ENCODE measurements at regions not wholly inside any gene's neighbourhood (a gene's known extent, or its start where the extent isn't known, plus 50 kb on each side); places are given as distances from the start of the nearest gene placed in this dataset.

DNA sequence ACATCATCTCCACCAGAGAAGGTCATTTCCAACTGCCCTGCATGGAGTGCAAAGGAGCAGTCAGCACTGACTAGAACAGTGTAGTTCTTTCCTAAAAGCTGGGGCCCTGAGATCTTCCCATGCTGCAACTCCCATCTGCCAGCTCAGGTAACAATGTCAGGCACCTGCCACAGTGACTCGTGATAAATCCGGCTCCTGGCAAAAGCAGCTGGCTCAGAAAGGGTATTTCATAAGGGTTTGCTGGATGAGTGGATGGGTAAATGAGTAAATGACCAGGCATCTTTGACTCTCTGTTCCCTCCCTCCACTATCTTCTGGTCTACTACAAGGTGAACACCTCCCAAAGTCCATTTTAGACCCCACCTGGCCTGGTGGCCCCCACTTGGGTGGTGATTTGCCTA lies 403.6 kb downstream of the NXPE2 start:
- ATAC-seq (ENCODE audit: low read depth in 2 of 2) = no peak
- no peak for DNase-seq

DNA sequence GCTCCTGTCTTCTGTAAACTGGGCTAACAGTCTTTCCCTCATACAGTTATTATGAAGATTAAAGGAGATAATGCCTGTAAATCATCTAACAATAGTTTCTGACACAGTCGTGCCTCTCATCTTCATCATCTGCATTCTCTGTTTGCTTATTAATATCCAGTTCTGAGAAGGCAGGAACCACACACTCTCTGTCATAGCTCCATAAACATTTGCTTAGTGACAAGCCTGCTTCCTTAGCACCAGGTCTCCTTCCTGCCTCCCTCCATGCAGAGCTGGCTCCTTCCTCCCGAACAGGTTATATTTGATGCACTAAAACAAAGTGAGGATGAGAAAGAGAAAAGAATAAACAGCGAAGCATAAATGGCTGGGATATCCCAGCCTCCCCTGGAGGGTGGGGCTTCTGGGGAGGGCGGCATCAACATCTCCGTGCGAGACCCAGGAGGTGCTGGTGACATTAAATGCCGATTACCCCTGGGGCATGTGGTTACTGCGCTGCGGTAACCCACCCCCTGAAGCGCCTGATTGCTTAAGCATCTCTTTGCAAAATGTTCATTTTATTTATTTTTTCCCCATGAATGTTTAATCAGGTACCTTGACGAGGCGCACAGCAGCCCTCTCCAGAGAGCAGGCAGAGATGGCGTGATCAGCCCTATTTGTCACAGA lies 404.9 kb downstream of the NXPE2 start:
- Histone ChIP-seq H3K4me3 (ENCODE audit: low read depth, low read length) (no peak overlapping the region), H3K27ac (ENCODE audit: insufficient read depth, low read length, poor library complexity, severe bottlenecking) (no peak overlapping the region), H3K9me3 (ENCODE audit: control insufficient read depth in 2 of 2, low read length in 2 of 2) (no peaks in the 10 kb centered on the region), H3K36me3 (ENCODE audit: control insufficient read depth, insufficient read depth, low read length) (no peaks in the 10 kb centered on the region), H3K27me3 (ENCODE audit: control insufficient read depth, insufficient read depth, low read length) (no peaks in the 10 kb centered on the region), H3K4me1 (ENCODE audit: control insufficient read depth, insufficient read depth, low read length, poor library complexity, severe bottlenecking) (no peaks in the 10 kb centered on the region)
- H3K4me1 Mint-ChIP-seq = no peaks in the 10 kb centered on the region
- H3K9me3 Mint-ChIP-seq = peaks cover 0 to 1% (median 0%) of the 10 kb centered on the region in 7 donors
- no peak overlapping the region for H3K27ac Mint-ChIP-seq
- no peak overlapping the region for H3K4me3 Mint-ChIP-seq
- no peak for DNase-seq
- H3K27me3 Mint-ChIP-seq = peaks cover 9% of the 10 kb centered on the region
- H3K36me3 Mint-ChIP-seq = no peaks in the 10 kb centered on the region
- no peak for ATAC-seq (ENCODE audit: low read depth in 2 of 2)

More for the DNA sequence above, 403.6 kb downstream of the NXPE2 start:
- Mint-ChIP-seq H3K4me3 (no peak overlapping the region), H3K27ac (no peak overlapping the region), H3K4me1 (no peaks in the 10 kb centered on the region), H3K27me3 (peaks cover 6% of the 10 kb centered on the region), H3K36me3 (no peaks in the 10 kb centered on the region), H3K9me3 (peaks cover 0 to 1% (median 0%) of the 10 kb centered on the region in 7 donors)
- H3K36me3 ChIP-seq (ENCODE audit: control insufficient read depth, insufficient read depth, low read length) = no peaks in the 10 kb centered on the region
- H3K4me3 ChIP-seq (ENCODE audit: low read depth, low read length) = no peak overlapping the region
- H3K27ac ChIP-seq (ENCODE audit: insufficient read depth, low read length, poor library complexity, severe bottlenecking) = no peak overlapping the region
- no peaks in the 10 kb centered on the region for H3K27me3 ChIP-seq (ENCODE audit: control insufficient read depth, insufficient read depth, low read length)
- H3K4me1 ChIP-seq (ENCODE audit: control insufficient read depth, insufficient read depth, low read length, poor library complexity, severe bottlenecking) = no peaks in the 10 kb centered on the region
- H3K9me3 ChIP-seq (ENCODE audit: control insufficient read depth in 2 of 2, low read length in 2 of 2) = no peaks in the 10 kb centered on the region

DNA sequence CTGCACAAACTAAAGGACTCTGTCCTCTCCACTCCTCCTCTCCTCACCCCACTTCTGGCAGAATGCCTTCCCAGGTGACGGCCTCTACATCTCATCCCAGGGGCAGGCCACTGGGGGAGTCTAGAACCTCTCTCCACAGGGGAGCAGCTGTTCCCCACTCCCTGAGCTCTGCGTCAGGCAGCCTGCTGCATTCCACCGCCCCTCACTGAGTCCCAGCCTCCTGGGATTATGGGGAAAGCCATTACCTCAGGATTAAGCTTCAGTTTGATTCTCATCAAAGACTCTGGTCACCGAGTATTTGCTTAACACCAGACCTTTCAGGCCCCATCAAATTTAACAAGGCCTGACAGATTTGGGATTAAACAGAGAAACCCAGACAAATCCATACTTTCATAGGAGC lies 405.9 kb downstream of the NXPE2 start:
- no peaks in the 10 kb centered on the region for H3K27me3 ChIP-seq (ENCODE audit: control insufficient read depth, insufficient read depth, low read length)
- H3K36me3 ChIP-seq (ENCODE audit: control insufficient read depth, insufficient read depth, low read length) = no peaks in the 10 kb centered on the region
- Mint-ChIP-seq H3K4me1 (no peaks in the 10 kb centered on the region), H3K27me3 (peaks cover 9% of the 10 kb centered on the region), H3K4me3 (no peak overlapping the region), H3K9me3 (peaks cover 0 to 1% (median 0%) of the 10 kb centered on the region in 7 donors), H3K36me3 (no peaks in the 10 kb centered on the region), H3K27ac (no peak overlapping the region)
- DNase-seq (no peak), ATAC-seq (ENCODE audit: low read depth in 2 of 2) (no peak)
- H3K27ac ChIP-seq (ENCODE audit: insufficient read depth, low read length, poor library complexity, severe bottlenecking) = no peak overlapping the region
- H3K4me1 ChIP-seq (ENCODE audit: control insufficient read depth, insufficient read depth, low read length, poor library complexity, severe bottlenecking) = no peaks in the 10 kb centered on the region
- no peak overlapping the region for H3K4me3 ChIP-seq (ENCODE audit: low read depth, low read length)
- no peaks in the 10 kb centered on the region for H3K9me3 ChIP-seq (ENCODE audit: control insufficient read depth in 2 of 2, low read length in 2 of 2)

DNA sequence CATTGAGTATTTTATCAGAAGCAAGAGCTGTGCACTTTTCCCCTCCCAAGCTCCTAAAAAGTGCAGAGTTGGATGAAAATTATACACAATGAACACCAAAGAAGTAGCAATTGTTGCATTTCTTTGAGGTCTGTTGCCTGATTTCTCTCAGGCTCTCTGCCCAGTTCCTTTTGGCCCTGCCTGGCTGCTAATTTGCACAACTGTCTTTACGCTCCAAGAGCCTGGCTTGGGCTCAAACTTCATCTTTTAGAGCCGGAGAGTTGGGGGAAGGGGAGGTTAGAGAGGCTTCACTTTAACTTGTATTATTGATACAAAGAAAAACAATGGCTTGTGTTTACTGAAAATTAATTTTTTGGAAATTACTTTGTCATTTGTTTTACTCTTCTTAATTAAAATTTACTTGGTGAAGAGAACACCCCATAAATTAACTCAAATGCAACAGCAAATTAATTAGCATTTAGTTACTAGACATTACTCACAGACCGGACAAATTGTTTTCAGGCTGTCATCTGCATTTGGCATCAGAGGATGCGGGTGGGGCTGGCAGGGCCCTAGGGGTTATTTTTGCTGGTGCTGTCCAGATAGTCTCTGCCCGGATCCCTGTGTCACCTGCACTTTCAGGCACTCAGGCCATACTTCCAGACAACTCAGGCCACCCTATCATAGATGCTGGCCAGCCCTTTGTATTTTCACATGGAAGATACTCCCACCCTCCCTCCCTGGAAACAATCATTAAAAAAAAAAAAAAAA lies 407.3 kb downstream of the NXPE2 start:
- Histone ChIP-seq H3K9me3 (ENCODE audit: control insufficient read depth in 2 of 2, low read length in 2 of 2) (no peaks in the 10 kb centered on the region), H3K4me1 (ENCODE audit: control insufficient read depth, insufficient read depth, low read length, poor library complexity, severe bottlenecking) (no peaks in the 10 kb centered on the region), H3K27me3 (ENCODE audit: control insufficient read depth, insufficient read depth, low read length) (no peaks in the 10 kb centered on the region), H3K36me3 (ENCODE audit: control insufficient read depth, insufficient read depth, low read length) (no peaks in the 10 kb centered on the region), H3K4me3 (ENCODE audit: low read depth, low read length) (no peak overlapping the region), H3K27ac (ENCODE audit: insufficient read depth, low read length, poor library complexity, severe bottlenecking) (no peak overlapping the region)
- Mint-ChIP-seq H3K9me3 (peaks cover 0 to 1% (median 0%) of the 10 kb centered on the region in 7 donors), H3K36me3 (no peaks in the 10 kb centered on the region), H3K4me3 (no peak overlapping the region), H3K27me3 (peaks cover 9% of the 10 kb centered on the region), H3K27ac (no peak overlapping the region), H3K4me1 (no peaks in the 10 kb centered on the region)
- no peak for DNase-seq
- ATAC-seq (ENCODE audit: low read depth in 2 of 2) = no peak

DNA sequence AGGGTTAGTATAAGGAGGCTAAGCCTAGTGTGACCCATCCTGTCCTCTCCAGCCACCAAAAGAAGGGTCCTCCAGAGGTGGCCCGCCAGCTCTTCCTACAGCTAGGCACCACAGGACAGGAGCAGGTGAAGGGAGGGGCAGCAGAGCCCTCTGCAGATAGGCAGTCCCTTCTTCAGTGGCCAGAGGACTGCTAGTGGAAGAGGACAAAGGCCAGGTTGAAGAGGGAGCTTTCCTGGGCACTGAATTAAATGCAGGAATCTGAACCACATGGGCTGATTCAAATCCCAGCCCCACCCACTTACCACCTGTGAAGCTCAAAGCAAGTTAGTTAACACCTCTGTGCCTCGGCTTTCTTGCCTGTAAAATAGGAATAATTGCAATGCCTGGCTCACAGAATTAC lies 409.5 kb downstream of the NXPE2 start:
- Histone ChIP-seq H3K27me3 (ENCODE audit: control insufficient read depth, insufficient read depth, low read length) (no peaks in the 10 kb centered on the region), H3K27ac (ENCODE audit: insufficient read depth, low read length, poor library complexity, severe bottlenecking) (no peak overlapping the region), H3K9me3 (ENCODE audit: control insufficient read depth in 2 of 2, low read length in 2 of 2) (no peaks in the 10 kb centered on the region), H3K4me3 (ENCODE audit: low read depth, low read length) (no peak overlapping the region), H3K4me1 (ENCODE audit: control insufficient read depth, insufficient read depth, low read length, poor library complexity, severe bottlenecking) (no peaks in the 10 kb centered on the region), H3K36me3 (ENCODE audit: control insufficient read depth, insufficient read depth, low read length) (no peaks in the 10 kb centered on the region)
- DNase-seq = no peak
- H3K4me3 Mint-ChIP-seq = no peak overlapping the region
- peaks cover 9% of the 10 kb centered on the region for H3K27me3 Mint-ChIP-seq
- H3K36me3 Mint-ChIP-seq = no peaks in the 10 kb centered on the region
- H3K9me3 Mint-ChIP-seq = peaks cover 0 to 3% (median 0%) of the 10 kb centered on the region in 7 donors
- no peaks in the 10 kb centered on the region for H3K4me1 Mint-ChIP-seq
- no peak overlapping the region for H3K27ac Mint-ChIP-seq
- no peak for ATAC-seq (ENCODE audit: low read depth in 2 of 2)

DNA sequence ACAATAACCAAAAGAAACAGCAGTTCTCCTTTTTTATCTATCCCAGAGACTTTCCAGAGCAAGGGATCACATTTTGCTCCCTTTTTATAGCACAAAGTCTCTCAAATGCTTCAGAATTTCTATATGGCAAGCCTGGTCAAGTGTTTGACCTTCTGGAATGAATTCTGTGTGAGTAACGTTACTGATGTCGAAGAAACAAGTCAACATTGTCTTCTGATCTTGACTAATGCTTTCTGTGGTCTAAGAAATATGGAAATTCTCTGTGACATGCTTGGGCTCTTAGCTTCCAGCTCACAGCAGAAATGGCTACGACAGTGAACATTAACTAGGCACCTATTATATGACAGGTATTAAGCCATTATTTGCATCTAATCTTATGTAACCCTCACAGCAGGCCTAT lies 411.7 kb downstream of the CADM1 start:
- no peaks in the 10 kb centered on the region for H3K27me3 ChIP-seq (ENCODE audit: control insufficient read depth, insufficient read depth, low read length)
- no peaks in the 10 kb centered on the region for H3K36me3 Mint-ChIP-seq
- H3K9me3 ChIP-seq (ENCODE audit: control insufficient read depth in 2 of 2, low read length in 2 of 2) = no peaks in the 10 kb centered on the region
- H3K27ac ChIP-seq (ENCODE audit: insufficient read depth, low read length, poor library complexity, severe bottlenecking) = no peak overlapping the region
- H3K4me1 ChIP-seq (ENCODE audit: control insufficient read depth, insufficient read depth, low read length, poor library complexity, severe bottlenecking) = no peaks in the 10 kb centered on the region
- ATAC-seq (ENCODE audit: low read depth in 2 of 2) (no peak), DNase-seq (no peak)
- no peaks in the 10 kb centered on the region for H3K36me3 ChIP-seq (ENCODE audit: control insufficient read depth, insufficient read depth, low read length)
- H3K4me1 Mint-ChIP-seq = no peaks in the 10 kb centered on the region
- H3K27ac Mint-ChIP-seq = no peak overlapping the region
- peaks cover 0 to 5% (median 0%) of the 10 kb centered on the region in 7 donors for H3K9me3 Mint-ChIP-seq
- H3K4me3 ChIP-seq (ENCODE audit: low read depth, low read length) = no peak overlapping the region
- peaks cover 12% of the 10 kb centered on the region for H3K27me3 Mint-ChIP-seq
- H3K4me3 Mint-ChIP-seq = no peak overlapping the region

DNA sequence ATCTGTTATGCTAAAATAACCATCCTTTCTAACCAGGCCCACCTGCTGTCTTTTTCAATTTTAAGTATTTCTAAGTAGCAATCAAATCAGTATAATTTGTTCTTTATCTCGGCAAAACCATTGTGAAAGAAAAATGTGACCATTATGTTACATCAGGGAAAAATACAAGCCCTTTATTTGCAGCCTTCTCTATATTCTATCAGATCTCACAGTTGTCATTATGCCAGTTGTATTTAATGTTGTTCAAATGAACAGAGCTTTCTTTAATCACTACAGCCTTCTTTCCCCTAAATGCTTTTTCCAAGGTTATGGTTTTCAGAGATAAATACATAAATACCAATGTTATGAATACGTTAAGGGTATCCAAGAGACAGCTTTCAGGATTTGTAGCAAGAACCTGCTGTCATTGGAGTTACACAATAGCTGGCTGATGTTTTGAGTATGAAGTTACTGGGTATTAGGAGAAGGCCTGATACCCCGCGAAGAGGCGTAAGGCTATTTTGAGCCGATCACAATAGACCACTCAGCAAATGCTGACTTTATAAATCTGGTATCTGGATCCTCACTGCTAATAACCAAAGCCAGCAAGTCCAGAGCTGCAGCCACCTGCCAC lies 406.3 kb downstream of the CADM1 start:
- DNase-seq (no peak), ATAC-seq (ENCODE audit: low read depth in 2 of 2) (no peak)
- H3K9me3 Mint-ChIP-seq = peaks cover 0 to 5% (median 0%) of the 10 kb centered on the region in 7 donors
- no peak overlapping the region for H3K4me3 Mint-ChIP-seq
- H3K4me1 ChIP-seq (ENCODE audit: control insufficient read depth, insufficient read depth, low read length, poor library complexity, severe bottlenecking) = no peaks in the 10 kb centered on the region
- H3K27me3 ChIP-seq (ENCODE audit: control insufficient read depth, insufficient read depth, low read length) = no peaks in the 10 kb centered on the region
- H3K36me3 Mint-ChIP-seq = no peaks in the 10 kb centered on the region
- peaks cover 16% of the 10 kb centered on the region for H3K27me3 Mint-ChIP-seq
- no peak overlapping the region for H3K4me3 ChIP-seq (ENCODE audit: low read depth, low read length)
- no peak overlapping the region for H3K27ac Mint-ChIP-seq
- no peaks in the 10 kb centered on the region for H3K9me3 ChIP-seq (ENCODE audit: control insufficient read depth in 2 of 2, low read length in 2 of 2)
- no peaks in the 10 kb centered on the region for H3K4me1 Mint-ChIP-seq
- H3K36me3 ChIP-seq (ENCODE audit: control insufficient read depth, insufficient read depth, low read length) = no peaks in the 10 kb centered on the region
- no peak overlapping the region for H3K27ac ChIP-seq (ENCODE audit: insufficient read depth, low read length, poor library complexity, severe bottlenecking)
